ENCODE measurements at regions not wholly inside any gene's neighbourhood (a gene's known extent, or its start where the extent isn't known, plus 50 kb on each side); places are given as distances from the start of the nearest gene placed in this dataset.

DNA sequence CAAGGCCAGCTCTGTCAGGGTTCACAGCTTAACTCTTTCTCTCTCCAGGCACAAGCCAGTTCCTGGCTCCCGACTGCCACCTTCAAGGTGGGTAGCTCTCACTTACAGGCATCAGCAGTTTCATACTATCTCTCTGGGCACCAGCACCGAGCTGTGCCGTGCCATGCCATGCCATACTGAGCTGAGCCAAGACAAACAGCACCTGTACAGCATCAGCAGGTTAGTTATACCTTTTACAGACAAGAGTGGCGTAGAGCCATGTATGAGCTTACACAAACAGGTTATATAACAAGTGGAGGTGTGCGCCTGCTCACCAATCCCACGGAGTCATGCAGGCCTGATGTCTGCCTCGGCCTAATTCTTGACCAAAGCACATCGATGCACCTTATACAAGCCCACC lies 1098.7 kb downstream of the AACS start:
- no peak for TF ChIP-seq ZBTB21 (CRISPR knock-in tag; IDR thresholded peaks at IDR 0.05; ENCODE audit: borderline replicate concordance)
- no peak for TF ChIP-seq CTCF (IDR thresholded peaks at IDR 0.05)
- TF ChIP-seq, protein P1, sequence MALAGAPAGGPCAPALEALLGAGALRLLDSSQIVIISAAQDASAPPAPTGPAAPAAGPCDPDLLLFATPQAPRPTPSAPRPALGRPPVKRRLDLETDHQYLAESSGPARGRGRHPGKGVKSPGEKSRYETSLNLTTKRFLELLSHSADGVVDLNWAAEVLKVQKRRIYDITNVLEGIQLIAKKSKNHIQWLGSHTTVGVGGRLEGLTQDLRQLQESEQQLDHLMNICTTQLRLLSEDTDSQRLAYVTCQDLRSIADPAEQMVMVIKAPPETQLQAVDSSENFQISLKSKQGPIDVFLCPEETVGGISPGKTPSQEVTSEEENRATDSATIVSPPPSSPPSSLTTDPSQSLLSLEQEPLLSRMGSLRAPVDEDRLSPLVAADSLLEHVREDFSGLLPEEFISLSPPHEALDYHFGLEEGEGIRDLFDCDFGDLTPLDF (CRISPR knock-in tag; IDR thresholded peaks at IDR 0.05), result no peak
- TF ChIP-seq TEAD4 (CRISPR knock-in tag; IDR thresholded peaks at IDR 0.05), result no peak
